ENCODE measurements at regions not wholly inside any gene's neighbourhood (a gene's known extent, or its start where the extent isn't known, plus 50 kb on each side); places are given as distances from the start of the nearest gene placed in this dataset.

- no peak for TF ChIP-seq CTCF (IDR thresholded peaks at IDR 0.05; ENCODE audit: unreplicated experiment)
- BruUV-seq (replicated peaks): no TSS peak
- intact Hi-C loops (cut with micrococcal nuclease): no loop called here
- no peaks in the 10 kb centered on the region for H3K4me1 Mint-ChIP-seq (ENCODE audit: insufficient read depth, unreplicated experiment)
- no peaks in the 10 kb centered on the region for H3K9me3 Mint-ChIP-seq (ENCODE audit: unreplicated experiment)
- POLR2A ChIA-PET: no interaction called here
- H3K36me3 Mint-ChIP-seq (ENCODE audit: insufficient read depth, unreplicated experiment): peaks cover 6% of the 10 kb centered on the region
- no peak for DNase-seq (ENCODE audit: unreplicated experiment)
- CTCF ChIA-PET: no interaction called here
- no peak overlapping the region for H3K27ac Mint-ChIP-seq (ENCODE audit: low read depth, unreplicated experiment)
- peaks cover 47% of the 10 kb centered on the region for H3K27me3 Mint-ChIP-seq (ENCODE audit: insufficient read depth, unreplicated experiment)
- H3K4me3 Mint-ChIP-seq (ENCODE audit: unreplicated experiment): no peak overlapping the region
These were observed 151.2 kb downstream of the NDUFA10 start for GRCh38 chr2:239873656-239874635.

- intact Hi-C loops (cut with micrococcal nuclease): no loop called here
- no TSS peak for BruUV-seq (replicated peaks)
- POLR2A ChIA-PET: no interaction called here
- Mint-ChIP-seq H3K27ac (ENCODE audit: low read depth, unreplicated experiment) (no peak overlapping the region), H3K27me3 (ENCODE audit: insufficient read depth, unreplicated experiment) (peaks cover 32% of the 10 kb centered on the region), H3K36me3 (ENCODE audit: insufficient read depth, unreplicated experiment) (peaks cover 6% of the 10 kb centered on the region), H3K4me3 (ENCODE audit: unreplicated experiment) (no peak overlapping the region), H3K9me3 (ENCODE audit: unreplicated experiment) (no peaks in the 10 kb centered on the region), H3K4me1 (ENCODE audit: insufficient read depth, unreplicated experiment) (no peaks in the 10 kb centered on the region)
- CTCF ChIA-PET: interaction anchor here (0.6 to 1.2 kb wide), 5 partner anchors 10 to 979 kb away, joined by 3 to 4 read pairs (median 3); no protein-coding TSS in a partner anchor
- no peak for TF ChIP-seq CTCF (IDR thresholded peaks at IDR 0.05; ENCODE audit: unreplicated experiment)
- no peak for DNase-seq (ENCODE audit: unreplicated experiment)
These were observed 153.4 kb downstream of the NDUFA10 start for GRCh38 chr2:239871481-239872435.

GRCh38 chr2:239870863-239871262 is 154.3 kb downstream of the NDUFA10 start:
- Mint-ChIP-seq H3K27me3 (ENCODE audit: insufficient read depth, unreplicated experiment) (peaks cover 23% of the 10 kb centered on the region), H3K4me3 (ENCODE audit: unreplicated experiment) (no peak overlapping the region), H3K36me3 (ENCODE audit: insufficient read depth, unreplicated experiment) (no peaks in the 10 kb centered on the region), H3K9me3 (ENCODE audit: unreplicated experiment) (no peaks in the 10 kb centered on the region), H3K4me1 (ENCODE audit: insufficient read depth, unreplicated experiment) (no peaks in the 10 kb centered on the region), H3K27ac (ENCODE audit: low read depth, unreplicated experiment) (no peak overlapping the region)
- no TSS peak for BruUV-seq (replicated peaks)
- intact Hi-C loops (cut with micrococcal nuclease): no loop called here
- ChIA-PET CTCF (interaction anchor here (0.6 to 1.2 kb wide), 3 partner anchors 9 to 598 kb away, joined by 3 read pairs; no protein-coding TSS in a partner anchor), POLR2A (no interaction called here)
- TF ChIP-seq CTCF (IDR thresholded peaks at IDR 0.05; ENCODE audit: unreplicated experiment): no peak
- no peak for DNase-seq (ENCODE audit: unreplicated experiment)

- no peak overlapping the region for H3K27ac Mint-ChIP-seq (ENCODE audit: low read depth, unreplicated experiment)
- intact Hi-C loops (cut with micrococcal nuclease): no loop called here
- CTCF ChIA-PET: interaction anchor here (0.8 to 1.2 kb wide), 2 partner anchors 12 to 597 kb away, joined by 3 read pairs; no protein-coding TSS in a partner anchor
- TF ChIP-seq CTCF (IDR thresholded peaks at IDR 0.05; ENCODE audit: unreplicated experiment): no peak
- peaks cover 17% of the 10 kb centered on the region for H3K27me3 Mint-ChIP-seq (ENCODE audit: insufficient read depth, unreplicated experiment)
- no peaks in the 10 kb centered on the region for H3K4me1 Mint-ChIP-seq (ENCODE audit: insufficient read depth, unreplicated experiment)
- POLR2A ChIA-PET: no interaction called here
- H3K36me3 Mint-ChIP-seq (ENCODE audit: insufficient read depth, unreplicated experiment): no peaks in the 10 kb centered on the region
- H3K4me3 Mint-ChIP-seq (ENCODE audit: unreplicated experiment): no peak overlapping the region
- DNase-seq (ENCODE audit: unreplicated experiment): no peak
- no TSS peak for BruUV-seq (replicated peaks)
- H3K9me3 Mint-ChIP-seq (ENCODE audit: unreplicated experiment): no peaks in the 10 kb centered on the region
These were observed 154.9 kb downstream of the NDUFA10 start for GRCh38 chr2:239870276-239870675.

Data from MCF 10A (cell line).